Endothelial cell of umbilical vein (primary cell): ENCODE measurements at regions not wholly inside any gene's neighbourhood (a gene's known extent, or its start where the extent isn't known, plus 50 kb on each side); places are given as distances from the start of the nearest gene placed in this dataset.

Source experiments
- BruUV-seq: library from RNA; stranded (reverse); fragments of 400-500 nt; replicated peaks from 2 replicates; lab custom pipeline; 2021; lab: Mats Ljungman, UMichigan
- CTCF ChIA-PET: fragments of 300-600, 350-600 bp; sonication (Branson Sonifier 250); formaldehyde crosslinking; loops from one replicate; lab custom pipeline; 2021; ENCODE audit warnings: antibody characterized with exemption, inconsistent platforms; lab: Charles Lee
- POLR2A ChIA-PET: fragments of 300-600, 350-600 bp; sonication (Branson Sonifier 250); formaldehyde crosslinking; loops from one replicate; lab custom pipeline; 2021; ENCODE audit warnings: antibody characterized with exemption, inconsistent platforms; lab: Charles Lee
- DNase-seq: peaks from one replicate; pipeline ENCODE4 v3.0.0-alpha.2; 2011; ENCODE audit warnings: low read depth, low spot score
- FAIRE-seq: peaks from 2 replicates; lab custom pipeline; 2011; peaks lifted over from hg19 to GRCh38; lab: Jason Lieb, UNC
- H2AFZ ChIP-seq: 2 replicates; pipeline ENCODE4 v1.6.0; 2012; ENCODE audit warnings: low read depth, low read length, control low read depth, inconsistent platforms
- H3K27ac ChIP-seq: 2 replicates; pipeline ENCODE4 v1.5.1; 2011; ENCODE audit warnings: low read depth, mild to moderate bottlenecking, control low read depth, low read length, moderate library complexity; ENCODE audit not compliant: insufficient read depth
- H3K27me3 ChIP-seq, 2 experiments: 2 replicates each; pipeline versions ENCODE4 v1.6.0 to v1.6.1; 2011; ENCODE audit warnings: low read length in 2 of 2, mixed read lengths in 1 of 2; ENCODE audit not compliant: control insufficient read depth in 2 of 2, insufficient read depth in 2 of 2
- H3K36me3 ChIP-seq, 2 experiments: 2 replicates in 1 of 2; 3 replicates in 1 of 2; pipeline ENCODE4 v1.5.1; 2011; ENCODE audit warnings: low read length in 2 of 2, mild to moderate bottlenecking in 1 of 2, moderate library complexity in 1 of 2; ENCODE audit not compliant: control insufficient read depth in 2 of 2, insufficient read depth in 2 of 2; ENCODE audit errors: extremely low read depth in 1 of 2
- H3K4me1 ChIP-seq: 3 replicates; pipeline ENCODE4 v1.5.1; 2011; ENCODE audit warnings: mild to moderate bottlenecking, low read length; ENCODE audit not compliant: control insufficient read depth, insufficient read depth; ENCODE audit errors: extremely low read depth
- H3K4me2 ChIP-seq: 2 replicates; pipeline ENCODE4 v1.6.1; 2011; ENCODE audit warnings: low read length, control low read depth, mixed read lengths; ENCODE audit not compliant: insufficient read depth
- H3K4me3 ChIP-seq, 3 experiments: fragments of 200-600 bp in 1 of 3; sonication (generic), shearing (Covaris generic) in 1 of 3; replicated peaks in 1 of 3; 2 replicates each; pipeline ENCODE4 v1.5.1; 2011 to 2016; ENCODE audit warnings: control low read depth in 3 of 3, low read length in 3 of 3, mild to moderate bottlenecking in 2 of 3, inconsistent platforms in 1 of 3, low read depth in 1 of 3, moderate library complexity in 1 of 3; ENCODE audit not compliant: insufficient read depth in 1 of 3
- H3K79me2 ChIP-seq: 2 replicates; pipeline ENCODE4 v1.6.0; 2012; ENCODE audit warnings: low read length, inconsistent platforms; ENCODE audit not compliant: control insufficient read depth, insufficient read depth
- H3K9ac ChIP-seq: replicated peaks from 2 replicates; pipeline ENCODE3; 2011; ENCODE audit warnings: low read length, control low read depth; ENCODE audit not compliant: insufficient read depth; ENCODE audit errors: extremely low read depth
- H3K9me1 ChIP-seq: replicated peaks from 3 replicates; pipeline ENCODE4 v1.6.0; 2011; ENCODE audit warnings: mild to moderate bottlenecking, low read length; ENCODE audit not compliant: control insufficient read depth, insufficient read depth; ENCODE audit errors: extremely low read depth
- H3K9me3 ChIP-seq: replicated peaks from 2 replicates; pipeline ENCODE4 v1.5.1; 2012; ENCODE audit warnings: low read length, inconsistent platforms; ENCODE audit not compliant: control insufficient read depth, insufficient read depth
- H4K20me1 ChIP-seq: replicated peaks from 2 replicates; pipeline ENCODE3; 2011; ENCODE audit warnings: mild to moderate bottlenecking, low read length; ENCODE audit not compliant: control insufficient read depth, insufficient read depth; ENCODE audit errors: extremely low read depth
- CTCF ChIP-seq, 2 donors: IDR thresholded peaks; 1 replicate in 1 of 2; 2 replicates in 1 of 2; pipeline ENCODE4 v1.5.1; 2011; ENCODE audit warnings: low read length in 2 of 2, mild to moderate bottlenecking in 2 of 2, moderate library complexity in 2 of 2, control low read depth in 1 of 2, inconsistent platforms in 1 of 2, low read depth in 1 of 2; ENCODE audit not compliant: insufficient read depth in 1 of 2; ENCODE audit errors: extremely low read depth in 1 of 2
- EZH2 ChIP-seq: IDR thresholded peaks from 2 replicates; pipeline ENCODE4 v1.6.1; 2012; ENCODE audit warnings: borderline replicate concordance, low read depth, mild to moderate bottlenecking, moderate library complexity, low read length, inconsistent platforms; ENCODE audit not compliant: severe bottlenecking
- FOS ChIP-seq: IDR thresholded peaks from 2 replicates; pipeline ENCODE4 v1.6.1; 2011; ENCODE audit warnings: mild to moderate bottlenecking, low read length, moderate library complexity, borderline replicate concordance; ENCODE audit not compliant: insufficient read depth
- GATA2 ChIP-seq: IDR thresholded peaks from 2 replicates; pipeline ENCODE4 v1.7.0; 2011; ENCODE audit warnings: low read depth, mild to moderate bottlenecking, moderate library complexity, mixed read lengths, low read length; ENCODE audit not compliant: insufficient read length, insufficient read depth
- JUN ChIP-seq: IDR thresholded peaks from 2 replicates; pipeline ENCODE4 v1.6.1; 2011; ENCODE audit warnings: borderline replicate concordance, low read depth; ENCODE audit not compliant: insufficient read length, insufficient read depth
- MYC ChIP-seq: IDR thresholded peaks from one replicate; pipeline ENCODE4 v1.6.1; 2011; ENCODE audit warnings: mild to moderate bottlenecking, low read depth, low read length
- POLR2A ChIP-seq: IDR thresholded peaks from 2 replicates; pipeline ENCODE4 v1.6.1; 2012; ENCODE audit warnings: low read depth, mild to moderate bottlenecking, control low read depth, low read length
- dilution Hi-C: fragments of 300-500 bp; cut with MboI; formaldehyde crosslinking; loops from one replicate; pipeline ENCODE4 v1.15.0; 2019; ENCODE audit warnings: low sequenced_read_pairs; ENCODE audit not compliant: extremely low pct_ligation_motif_present
- intact Hi-C: fragments of 100-400 bp; cut with micrococcal nuclease; formaldehyde crosslinking; loops from one replicate; pipeline ENCODE4 v1.10.0; 2022
- TF ChIP-seq, protein P1 (sequence below): IDR thresholded peaks from 2 replicates; pipeline ENCODE4 v1.6.1; 2011; ENCODE audit not compliant: insufficient read depth, insufficient read length

DNA sequence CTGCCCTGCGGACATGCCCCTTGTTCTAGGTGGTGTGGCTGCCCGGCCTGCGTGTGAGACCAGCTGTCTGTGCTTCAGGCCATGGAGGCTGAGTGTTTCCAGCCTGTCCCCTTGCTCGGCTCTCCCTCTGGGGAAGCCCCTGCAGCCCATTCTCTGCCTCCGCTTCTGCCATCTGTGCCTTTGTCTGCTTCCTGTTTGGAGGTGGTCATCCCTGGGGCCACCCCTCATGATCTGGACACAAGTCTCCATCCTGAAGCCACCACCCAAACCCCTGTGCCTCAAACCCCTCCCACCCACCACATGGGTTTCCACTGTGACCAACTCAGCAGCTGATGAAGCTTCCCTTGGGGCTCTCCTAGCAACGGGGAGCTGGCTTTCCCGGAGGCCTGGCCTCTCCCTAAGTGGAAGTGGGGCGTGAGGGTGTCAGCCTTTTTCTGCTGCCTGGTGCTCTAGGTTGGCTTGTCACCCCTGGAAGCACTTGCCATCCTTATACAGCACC lies 184.9 kb downstream of the SEC14L1 start:
- no peak for FAIRE-seq
- H4K20me1 ChIP-seq = no peaks in the 10 kb centered on the region
- H3K9ac ChIP-seq = no peak overlapping the region
- peaks cover 23% of the 10 kb centered on the region for H3K4me1 ChIP-seq
- H2AFZ ChIP-seq = no peak overlapping the region
- dilution Hi-C loops = no loop called here
- DNase-seq = no peak
- CTCF ChIA-PET = no interaction called here
- POLR2A ChIA-PET = no interaction called here
- H3K9me3 ChIP-seq = no peaks in the 10 kb centered on the region
- H3K4me3 ChIP-seq = no peak overlapping the region
- H3K9me1 ChIP-seq = no peaks in the 10 kb centered on the region
- no peaks in the 10 kb centered on the region for H3K36me3 ChIP-seq
- no TSS peak for BruUV-seq
- TF ChIP-seq EZH2 = no peak
- TF ChIP-seq, protein P1, sequence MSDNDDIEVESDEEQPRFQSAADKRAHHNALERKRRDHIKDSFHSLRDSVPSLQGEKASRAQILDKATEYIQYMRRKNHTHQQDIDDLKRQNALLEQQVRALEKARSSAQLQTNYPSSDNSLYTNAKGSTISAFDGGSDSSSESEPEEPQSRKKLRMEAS = no peak
- TF ChIP-seq MYC = no peak
- no peak for TF ChIP-seq GATA2
- no peak for TF ChIP-seq JUN
- TF ChIP-seq POLR2A = no peak
- H3K27me3 ChIP-seq = no peaks in the 10 kb centered on the region
- no peak overlapping the region for H3K4me2 ChIP-seq
- intact Hi-C loops = no loop called here
- no peak overlapping the region for H3K27ac ChIP-seq
- no peaks in the 10 kb centered on the region for H3K79me2 ChIP-seq

DNA sequence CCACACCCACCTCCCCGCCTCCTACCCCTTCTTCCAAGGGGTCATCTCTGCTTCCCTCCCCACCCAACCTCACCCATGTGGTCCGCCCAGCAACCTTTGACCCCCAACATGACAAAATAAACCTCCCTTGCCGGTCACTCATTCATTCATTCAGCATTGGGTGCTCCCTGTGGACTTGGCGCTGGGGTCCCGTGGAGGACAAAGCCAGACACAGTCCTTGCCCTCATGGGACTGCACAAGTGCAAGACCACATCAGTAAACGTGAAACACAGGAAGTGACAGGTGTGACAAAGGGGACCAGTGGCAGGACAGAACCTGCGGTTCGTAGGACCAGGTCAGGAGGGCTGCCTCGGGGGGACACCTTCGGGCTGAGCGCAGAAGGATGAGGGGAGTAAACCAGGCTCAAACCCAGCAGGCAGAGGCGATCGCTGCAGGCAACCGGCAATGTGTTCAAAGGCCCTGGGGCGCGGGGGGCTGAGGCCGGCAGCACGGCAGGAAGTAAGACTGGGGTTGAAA lies 185.4 kb downstream of the SEC14L1 start:
- FAIRE-seq (no peak), DNase-seq (no peak)
- no TSS peak for BruUV-seq
- Histone ChIP-seq H3K9me3 (no peaks in the 10 kb centered on the region), H3K9me1 (no peaks in the 10 kb centered on the region), H3K36me3 (no peaks in the 10 kb centered on the region), H3K79me2 (no peaks in the 10 kb centered on the region), H3K4me3 (no peak overlapping the region), H3K27me3 (no peaks in the 10 kb centered on the region), H2AFZ (no peak overlapping the region), H4K20me1 (no peaks in the 10 kb centered on the region), H3K9ac (no peak overlapping the region), H3K4me2 (no peak overlapping the region), H3K27ac (no peak overlapping the region), H3K4me1 (peaks cover 23% of the 10 kb centered on the region)
- TF ChIP-seq EZH2 (no peak), POLR2A (no peak), CTCF (IDR thresholded peaks at IDR 0.05; ENCODE audit: extremely low read depth in 1 of 2, insufficient read depth in 1 of 2, low read depth in 1 of 2, low read length in 2 of 2) (no peak), JUN (no peak), FOS (no peak), GATA2 (no peak), MYC (no peak)
- POLR2A ChIA-PET = no interaction called here
- CTCF ChIA-PET = interaction anchor here (1.3 kb wide), 1 partner anchor 104 kb away, joined by 6 read pairs; no protein-coding TSS in a partner anchor
- dilution Hi-C loops (no loop called here), intact Hi-C loops (no loop called here)
